Stimulated activated CD4-positive, alpha-beta T cell treated with anti-CD3 and anti-CD28 coated beads, Interleukin-12 subunit alpha, Interleukin-12 subunit beta, amount 100 ng/mL, for 4 hours (primary cell): ENCODE measurements at regions not wholly inside any gene's neighbourhood (a gene's known extent, or its start where the extent isn't known, plus 50 kb on each side); places are given as distances from the start of the nearest gene placed in this dataset.
"Not testable (repeated sequence)": the region's sequence is repeated elsewhere in the genome, so short reads cannot be mapped to it uniquely, and the experiment has no call there.

Experiments used
- DNase-seq: peaks from one replicate; pipeline ENCODE4 v3.0.0-alpha.2; 2020

- DNase-seq = no peak
Measured at GRCh38 chr11:134610116-134610910, 198.3 kb upstream of the B3GAT1 start.

GRCh38 chr11:134609361-134610115, 197.5 kb upstream of the B3GAT1 start:
- DNase-seq = no peak

- no peak for DNase-seq
Measured at GRCh38 chr11:134607963-134608750, 196.1 kb upstream of the B3GAT1 start.

GRCh38 chr11:134606251-134606650, 194.2 kb upstream of the B3GAT1 start:
- DNase-seq = no peak

- no peak for DNase-seq
Measured at GRCh38 chr11:134604886-134605285, 192.8 kb upstream of the B3GAT1 start.

- no peak for DNase-seq
Measured at GRCh38 chr11:134599299-134599771, 187.3 kb upstream of the B3GAT1 start.

GRCh38 chr11:134598368-134598767, 186.3 kb upstream of the B3GAT1 start:
- no peak for DNase-seq

GRCh38 chr11:134597452-134597851, 185.4 kb upstream of the B3GAT1 start:
- DNase-seq = no peak

GRCh38 chr11:134596404-134596803, 184.4 kb upstream of the B3GAT1 start:
- no peak for DNase-seq

- peak; percentile 40 for DNase-seq
Measured at GRCh38 chr11:134592391-134592990, 180.4 kb upstream of the B3GAT1 start.

GRCh38 chr11:134591338-134591737, 179.3 kb upstream of the B3GAT1 start:
- DNase-seq = no peak

- DNase-seq = no peak
Measured at GRCh38 chr11:134589129-134589528, 177.1 kb upstream of the B3GAT1 start.

- not testable (repeated sequence) for DNase-seq
Measured at GRCh38 chr11:134588460-134589110, 176.5 kb upstream of the B3GAT1 start.

- DNase-seq = no peak
Measured at GRCh38 chr11:134587345-134587744, 175.3 kb upstream of the B3GAT1 start.

GRCh38 chr11:134586726-134587125, 174.7 kb upstream of the B3GAT1 start:
- DNase-seq = no peak

- no peak for DNase-seq
Measured at GRCh38 chr11:134585666-134586610, 173.9 kb upstream of the B3GAT1 start.

- no peak for DNase-seq
Measured at GRCh38 chr11:134584706-134585445, 172.8 kb upstream of the B3GAT1 start.

GRCh38 chr11:134584001-134584561, 172.0 kb upstream of the B3GAT1 start:
- DNase-seq = no peak

GRCh38 chr11:134583397-134583990, 171.5 kb upstream of the B3GAT1 start:
- no peak for DNase-seq

- DNase-seq = no peak
Measured at GRCh38 chr11:134582770-134583095, 170.7 kb upstream of the B3GAT1 start.
